HG03575 (cell line): ENCODE measurements at regions not wholly inside any gene's neighbourhood (a gene's known extent, or its start where the extent isn't known, plus 50 kb on each side); places are given as distances from the start of the nearest gene placed in this dataset.
"Not testable (repeated sequence)": the region's sequence is repeated elsewhere in the genome, so short reads cannot be mapped to it uniquely, and the experiment has no call there.

Experiments
- ATAC-seq: cut with Tn5 transposase; IDR thresholded peaks from one replicate; pipeline ENCODE4 v1.9.1; 2021; ENCODE audit not compliant: unreplicated experiment, insufficient number of reproducible peaks, low FRiP score; ENCODE audit errors: extremely low read depth

- no peak for ATAC-seq
Observed at GRCh38 chr12:91271185-91271584, 88.6 kb upstream of the DCN start.

GRCh38 chr12:91267039-91267438 lies 84.4 kb upstream of the DCN start:
- no peak for ATAC-seq

- no peak for ATAC-seq
Observed at GRCh38 chr12:91264178-91264577, 81.6 kb upstream of the DCN start.

GRCh38 chr12:91261820-91262676 lies 79.4 kb upstream of the DCN start:
- ATAC-seq: no peak

- ATAC-seq: no peak
Observed at GRCh38 chr12:91256411-91256810, 73.8 kb upstream of the DCN start.

- ATAC-seq: no peak
Observed at GRCh38 chr12:91252341-91252740, 69.7 kb upstream of the DCN start.

GRCh38 chr12:91250273-91250665 lies 67.7 kb upstream of the DCN start:
- ATAC-seq: no peak

GRCh38 chr12:91249518-91250272 lies 67.1 kb upstream of the DCN start:
- no peak for ATAC-seq

- ATAC-seq: no peak
Observed at GRCh38 chr12:91249054-91249453, 66.4 kb upstream of the DCN start.

- ATAC-seq: not testable (repeated sequence)
Observed at GRCh38 chr12:91243177-91243576, 60.6 kb upstream of the DCN start.

- ATAC-seq: no peak
Observed at GRCh38 chr12:91241756-91242155, 59.1 kb upstream of the DCN start.

- ATAC-seq: no peak
Observed at GRCh38 chr12:91240386-91241095, 57.9 kb upstream of the DCN start.

- ATAC-seq: no peak
Observed at GRCh38 chr12:91239481-91239880, 56.9 kb upstream of the DCN start.
